SHP77 (cell line): ENCODE measurements at regions not wholly inside any gene's neighbourhood (a gene's known extent, or its start where the extent isn't known, plus 50 kb on each side); places are given as distances from the start of the nearest gene placed in this dataset.

Source experiments
- DNase-seq, 2 experiments: peaks; one replicate each; lab custom pipeline; 2025; lab: John Stamatoyannopoulos, UW

- no peak for DNase-seq
Observed at GRCh38 chr7:36802459-36803135, 78.3 kb upstream of the AOAH start.

GRCh38 chr7:36796850-36797536, 72.7 kb upstream of the AOAH start:
- DNase-seq: no peak

- no peak for DNase-seq
Observed at GRCh38 chr7:36795451-36796021, 71.2 kb upstream of the AOAH start.

GRCh38 chr7:36794689-36795088, 70.4 kb upstream of the AOAH start:
- peak; percentile 82 to 84 for DNase-seq

GRCh38 chr7:36792421-36792820, 68.1 kb upstream of the AOAH start:
- DNase-seq: no peak

GRCh38 chr7:36790311-36790787, 66.1 kb upstream of the AOAH start:
- no peak for DNase-seq

GRCh38 chr7:36788825-36789470, 64.7 kb upstream of the AOAH start:
- no peak for DNase-seq

- DNase-seq: no peak
Observed at GRCh38 chr7:36787933-36788378, 63.7 kb upstream of the AOAH start.

GRCh38 chr7:36784991-36785940, 61.0 kb upstream of the AOAH start:
- DNase-seq: no peak

GRCh38 chr7:36781011-36781738, 56.9 kb upstream of the AOAH start:
- DNase-seq: no peak

- no peak for DNase-seq
Observed at GRCh38 chr7:36777855-36778254, 53.6 kb upstream of the AOAH start.

- DNase-seq: no peak
Observed at GRCh38 chr7:36777062-36777461, 52.8 kb upstream of the AOAH start.

GRCh38 chr7:36775676-36776075, 51.4 kb upstream of the AOAH start:
- DNase-seq: no peak

- DNase-seq: no peak
Observed at GRCh38 chr7:36775061-36775620, 50.8 kb upstream of the AOAH start.
